Stimulated activated CD4-positive, alpha-beta T cell treated with anti-CD3 and anti-CD28 coated beads, Interleukin-12 subunit alpha, Interleukin-12 subunit beta, amount 100 ng/mL, for 4 hours (primary cell): ENCODE measurements at regions not wholly inside any gene's neighbourhood (a gene's known extent, or its start where the extent isn't known, plus 50 kb on each side); places are given as distances from the start of the nearest gene placed in this dataset.
"Not testable (repeated sequence)": the region's sequence is repeated elsewhere in the genome, so short reads cannot be mapped to it uniquely, and the experiment has no call there.

ENCODE experiments used
- DNase-seq: peaks from one replicate; pipeline ENCODE4 v3.0.0-alpha.2; 2020

DNA sequence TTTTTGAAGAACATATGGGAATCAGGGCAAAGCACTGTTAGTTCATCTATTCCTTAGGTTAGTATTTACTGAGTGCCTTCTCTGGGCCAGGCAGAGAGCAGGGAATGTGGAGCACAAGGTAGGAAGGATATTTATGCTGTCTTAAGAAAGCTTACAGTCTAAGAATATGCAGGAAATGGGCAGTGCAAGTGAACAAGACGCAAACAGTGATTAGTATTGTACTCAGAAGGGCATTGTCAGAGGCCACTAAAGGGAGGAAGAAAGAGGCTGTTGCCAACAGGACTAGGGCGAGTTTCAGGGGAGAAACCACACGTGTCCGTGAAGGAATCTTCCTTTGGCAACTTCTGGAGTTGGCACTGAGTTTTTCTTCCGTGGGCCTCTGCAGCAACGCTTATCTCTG, 552.8 kb upstream of the COBL start:
- DNase-seq: no peak

DNA sequence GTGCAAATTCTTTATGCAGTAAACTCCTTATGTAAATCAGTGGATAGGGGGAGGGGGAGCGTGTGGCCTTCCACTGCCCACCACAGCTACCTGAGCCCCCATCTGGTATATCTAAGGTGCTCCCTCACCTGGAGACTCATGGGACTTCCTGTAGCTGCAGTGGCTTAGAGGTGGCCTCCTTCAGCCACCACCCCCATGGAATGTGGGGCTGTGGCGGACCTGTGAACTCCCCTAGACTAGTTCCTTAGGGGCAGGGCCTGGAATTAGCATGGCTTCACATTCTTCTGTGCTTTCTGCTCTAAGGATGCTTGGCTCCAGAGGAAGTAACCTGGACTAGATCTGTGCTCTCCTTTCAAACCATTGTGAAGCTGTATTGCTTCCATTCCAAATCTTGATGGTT, 550.5 kb upstream of the COBL start:
- no peak for DNase-seq

DNA sequence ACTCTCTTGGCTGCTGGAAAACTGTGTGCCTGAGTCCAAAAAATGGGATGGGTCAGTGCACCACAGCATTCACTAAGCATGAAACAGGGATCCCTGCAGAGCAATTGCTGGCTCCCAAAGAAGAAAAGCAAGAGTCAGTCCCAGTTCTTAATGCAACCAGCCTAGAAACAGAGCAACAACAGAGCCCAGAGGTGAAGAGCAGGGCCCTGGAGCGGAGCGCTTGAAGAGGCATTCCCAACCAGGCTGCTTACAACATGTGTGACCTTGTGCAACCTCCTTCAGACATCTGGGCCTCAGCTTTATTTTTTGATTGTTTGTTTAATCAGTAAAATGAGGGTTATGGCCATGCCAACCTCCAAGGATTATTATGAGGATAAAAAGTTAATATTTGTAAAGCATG, 543.7 kb upstream of the COBL start:
- DNase-seq: no peak

DNA sequence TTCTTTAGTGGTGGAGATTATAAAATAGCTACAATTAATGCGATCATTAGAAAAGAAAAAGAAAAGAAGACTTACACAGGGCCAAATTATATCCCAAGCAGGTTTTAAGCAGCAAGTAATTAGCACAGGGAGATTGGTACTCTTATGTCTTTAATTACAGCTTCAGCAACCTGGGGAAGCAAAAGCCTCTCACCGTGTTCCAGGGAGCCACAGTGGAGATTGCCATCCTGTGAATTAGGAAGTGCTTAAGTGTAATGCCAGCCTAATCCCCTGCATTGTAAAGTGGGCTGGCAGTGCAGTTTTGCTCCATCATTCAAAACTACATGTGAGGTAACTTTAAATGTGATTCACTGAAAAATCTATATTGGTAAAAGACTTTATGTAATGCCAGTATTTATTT, 533.5 kb upstream of the COBL start:
- DNase-seq: no peak

DNA sequence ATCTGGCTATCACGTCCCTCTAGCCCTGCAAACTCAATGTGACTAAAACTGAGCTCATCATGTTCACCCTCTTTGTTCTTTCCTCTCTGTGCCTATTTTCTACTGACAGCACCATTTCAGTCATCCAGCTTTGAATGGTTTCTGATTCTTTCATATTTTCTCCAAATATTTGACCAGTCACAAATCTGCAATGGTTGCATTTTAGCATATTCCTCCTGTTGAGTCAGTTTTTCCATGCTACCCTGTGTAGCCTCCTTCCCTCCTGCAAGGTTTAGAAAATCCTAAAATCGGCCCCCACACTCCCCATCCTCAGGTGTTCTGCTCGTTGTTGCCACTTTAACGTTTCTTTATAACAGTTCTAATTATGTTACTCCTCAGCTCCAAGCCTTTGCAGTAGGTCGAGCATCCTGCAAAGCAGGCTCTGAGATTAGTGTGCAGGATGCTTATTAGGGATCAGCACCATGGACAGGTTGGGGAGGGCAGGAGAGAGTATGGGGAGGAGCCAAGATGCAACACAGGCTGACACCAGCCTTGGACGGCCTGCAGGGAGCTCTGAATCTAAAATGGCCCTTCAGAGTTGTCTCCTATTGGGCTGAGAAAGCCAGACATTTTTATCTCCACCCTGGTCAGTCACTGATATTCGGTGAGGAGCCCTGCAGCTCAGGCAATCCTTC, 531.0 kb upstream of the COBL start:
- DNase-seq: no peak

DNA sequence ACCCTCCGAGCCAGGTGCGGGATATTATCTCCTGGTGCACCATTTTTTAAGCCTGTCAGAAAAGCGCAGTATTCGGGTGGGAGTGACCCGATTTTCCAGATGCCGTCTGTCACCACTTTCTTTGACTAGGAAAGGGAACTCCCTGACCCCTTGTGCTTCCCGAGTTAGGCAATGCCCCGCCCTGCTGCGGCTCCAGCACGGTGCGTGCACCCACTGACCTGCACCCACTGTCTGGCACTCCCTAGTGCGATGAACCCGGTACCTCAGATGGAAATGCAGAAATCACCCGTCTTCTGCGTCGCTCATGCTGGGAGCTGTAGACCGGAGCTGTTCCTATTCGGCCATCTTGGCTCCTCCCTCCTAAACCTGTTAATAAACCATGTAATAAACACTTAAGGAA, 522.5 kb upstream of the COBL start:
- not testable (repeated sequence) for DNase-seq

DNA sequence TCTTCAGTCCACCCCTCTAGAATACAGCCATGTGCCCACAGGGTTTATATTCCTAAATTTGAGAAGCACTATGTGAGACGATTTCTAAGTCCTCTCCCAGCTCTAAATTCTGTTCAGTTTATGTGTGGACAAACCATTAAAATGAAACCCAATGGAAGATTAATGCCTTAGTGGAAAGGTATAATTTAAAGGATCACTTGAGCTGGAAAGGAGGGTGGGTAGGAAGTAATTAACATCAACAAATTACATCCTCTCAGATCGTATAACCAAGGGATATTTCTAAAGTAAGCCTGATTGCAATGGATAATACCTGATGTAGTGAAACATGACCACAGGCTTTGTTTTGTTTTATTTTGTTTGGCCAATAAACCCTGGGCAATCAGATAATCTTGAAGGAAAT, 511.0 kb upstream of the COBL start:
- DNase-seq: no peak

DNA sequence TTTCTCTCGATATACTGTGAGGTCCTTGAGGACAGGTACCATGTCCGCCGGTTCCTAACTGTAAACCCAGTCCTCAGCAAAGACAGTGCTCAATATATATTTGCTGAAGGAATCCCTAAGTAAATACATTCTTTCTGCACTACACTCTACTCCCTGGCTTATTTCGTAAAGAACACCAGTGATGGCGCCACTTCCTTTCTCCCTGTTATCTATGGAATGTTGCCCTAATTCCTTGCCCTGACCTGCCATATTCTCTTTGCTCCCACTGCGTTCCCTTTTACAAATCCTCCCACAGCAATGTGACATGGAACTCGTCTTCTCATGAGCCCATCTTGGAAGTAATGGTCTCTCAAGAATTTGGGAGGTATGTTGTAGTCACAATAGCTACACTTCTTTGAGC, 507.4 kb upstream of the COBL start:
- no peak for DNase-seq

DNA sequence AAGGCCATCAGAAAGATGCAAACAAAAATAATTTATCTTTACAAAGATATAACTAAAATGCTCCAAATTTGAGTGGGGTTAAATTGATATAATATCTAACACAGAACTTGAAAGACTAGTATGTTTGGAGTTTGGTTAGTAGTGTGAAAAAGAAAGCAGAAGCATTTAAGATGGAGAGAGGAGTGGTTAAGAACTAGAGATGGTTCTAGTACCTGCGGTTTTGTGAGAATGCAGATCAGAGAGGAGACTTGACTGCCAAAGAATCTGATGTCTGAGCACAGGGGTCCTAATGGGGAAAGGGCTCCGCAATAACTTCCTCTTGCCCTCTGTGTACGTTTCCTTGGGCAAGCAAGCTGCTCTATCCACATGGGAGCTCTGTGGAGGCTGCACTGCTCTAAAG, 506.8 kb upstream of the COBL start:
- no peak for DNase-seq

DNA sequence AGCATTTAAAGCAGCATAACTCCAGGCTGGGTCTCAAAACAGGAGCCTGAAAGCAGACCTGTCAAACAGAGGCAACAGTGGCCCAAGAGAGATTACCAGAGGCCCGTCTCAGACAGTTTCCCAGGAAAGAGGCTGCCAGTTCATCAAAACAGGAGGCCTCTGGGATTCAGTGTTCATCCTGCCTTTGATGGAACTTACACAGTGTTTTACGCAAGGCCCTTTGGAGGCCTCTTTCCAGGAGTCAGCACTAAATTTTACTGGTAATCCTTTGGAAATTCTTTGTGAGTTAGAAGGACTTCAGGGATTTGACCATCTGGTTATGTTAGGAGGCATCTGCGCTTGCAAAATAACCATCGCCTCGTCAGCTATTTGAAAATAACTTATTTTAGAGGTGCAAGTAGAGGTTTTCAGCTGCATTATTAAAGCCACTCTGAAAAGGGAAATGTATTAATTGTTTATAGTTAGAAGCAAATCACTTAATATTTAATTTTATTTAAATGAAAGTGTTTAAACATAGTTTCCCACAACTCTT, 501.2 kb upstream of the COBL start:
- no peak for DNase-seq

DNA sequence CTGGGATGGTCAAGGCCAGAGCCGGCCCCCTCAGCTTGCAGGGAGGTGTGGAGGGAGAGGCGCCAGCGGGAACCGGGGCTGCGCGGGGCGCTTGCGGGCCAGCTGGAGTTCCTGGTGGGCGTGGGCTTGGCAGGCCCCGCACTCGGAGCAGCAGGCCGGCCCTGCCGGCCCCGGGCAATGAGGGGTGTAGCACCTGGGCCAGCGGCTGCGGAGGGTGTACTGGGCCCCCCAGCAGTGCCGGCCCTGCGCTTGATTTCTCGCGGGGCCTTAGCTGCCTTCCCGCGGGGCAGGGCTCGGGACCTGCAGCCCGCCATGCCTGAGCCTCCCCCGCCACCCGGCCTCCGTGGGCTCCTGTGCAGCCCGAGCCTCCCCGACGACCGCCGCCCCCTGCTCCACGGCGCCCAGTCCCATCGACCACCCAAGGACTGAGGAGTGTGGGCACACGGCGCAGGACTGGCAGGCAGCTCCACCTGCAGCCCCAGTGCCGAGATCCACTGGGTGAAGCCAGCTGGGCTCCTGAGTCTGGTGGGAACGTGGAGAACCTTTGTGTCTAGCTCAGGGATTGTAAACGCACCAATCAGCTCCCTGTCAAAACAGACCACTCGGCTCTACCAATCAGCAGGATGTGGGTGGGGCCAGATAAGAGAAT, 489.3 kb upstream of the COBL start:
- not testable (repeated sequence) for DNase-seq

DNA sequence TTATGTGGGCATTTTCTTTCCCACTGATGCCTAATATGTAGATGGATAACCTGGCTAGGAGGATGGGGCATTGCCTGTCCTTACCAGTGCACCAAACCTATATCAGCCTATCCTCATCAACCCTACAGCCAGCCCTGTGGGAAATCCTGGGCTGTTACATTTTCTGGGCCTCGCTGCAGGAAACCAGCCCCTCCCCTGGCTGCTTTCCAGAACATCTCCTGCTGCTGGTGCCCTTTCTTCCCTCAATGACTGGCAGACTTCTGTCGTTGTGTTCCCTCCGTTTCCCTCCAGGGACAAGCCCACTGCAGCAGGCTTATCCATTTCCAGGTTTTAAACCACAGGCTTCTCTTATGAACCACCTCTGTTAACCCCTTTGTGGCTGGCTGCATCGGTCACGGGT, 486.1 kb upstream of the COBL start:
- DNase-seq: no peak

DNA sequence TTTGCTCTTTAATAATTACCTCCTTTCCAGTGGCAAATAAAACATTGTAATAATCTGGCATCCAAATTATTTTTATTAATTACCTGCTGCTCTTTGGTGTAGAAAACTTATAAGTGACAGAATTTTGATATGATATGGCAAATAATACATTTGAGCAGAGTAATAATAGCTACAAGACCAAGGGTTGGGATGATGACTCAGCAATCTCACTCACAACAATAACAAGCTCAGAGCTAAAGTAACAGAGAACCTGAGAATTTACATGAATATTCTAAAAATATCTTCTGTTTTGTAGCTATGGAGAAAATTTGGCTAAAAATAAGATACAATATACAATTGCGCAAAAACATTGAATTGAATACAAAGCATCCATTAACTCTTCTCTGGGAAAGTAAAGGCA, 480.8 kb upstream of the COBL start:
- no peak for DNase-seq

DNA sequence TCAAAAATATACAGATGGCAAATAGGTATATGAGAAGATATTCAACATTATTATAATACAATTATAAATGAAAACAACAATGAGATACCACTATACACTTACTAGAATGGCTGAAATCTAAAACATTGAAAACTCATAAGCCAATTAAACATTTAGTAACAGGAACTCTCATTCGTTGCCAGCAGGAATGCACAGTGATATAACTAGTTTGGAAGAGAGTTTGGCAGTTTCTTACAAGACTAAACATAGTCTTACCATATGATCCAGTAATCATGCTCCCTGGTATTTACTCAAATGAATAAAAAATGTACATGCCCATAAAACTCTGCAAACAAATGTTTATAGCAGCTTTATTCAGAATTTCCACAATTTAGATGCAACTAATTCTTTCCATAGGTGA, 476.2 kb upstream of the COBL start:
- DNase-seq: no peak

DNA sequence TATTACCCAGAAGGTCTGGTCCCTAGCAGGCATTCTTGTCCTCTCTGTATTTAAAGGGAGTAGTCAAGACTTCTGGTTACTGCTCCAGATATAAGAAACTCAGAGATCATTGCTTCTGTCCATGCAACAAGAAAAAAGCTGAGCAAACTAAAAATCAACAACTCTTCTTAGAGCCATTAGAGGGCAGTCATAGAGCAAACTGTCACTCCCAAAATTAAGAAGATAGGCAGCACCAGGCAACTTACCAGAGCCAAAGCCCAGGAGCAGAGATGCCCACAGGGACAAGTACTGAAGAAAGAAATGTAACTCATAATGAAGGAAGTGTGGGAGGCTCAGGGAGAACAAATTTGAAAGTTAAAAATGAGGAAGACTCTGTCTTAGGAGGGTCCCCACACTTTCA, 472.9 kb upstream of the COBL start:
- no peak for DNase-seq

DNA sequence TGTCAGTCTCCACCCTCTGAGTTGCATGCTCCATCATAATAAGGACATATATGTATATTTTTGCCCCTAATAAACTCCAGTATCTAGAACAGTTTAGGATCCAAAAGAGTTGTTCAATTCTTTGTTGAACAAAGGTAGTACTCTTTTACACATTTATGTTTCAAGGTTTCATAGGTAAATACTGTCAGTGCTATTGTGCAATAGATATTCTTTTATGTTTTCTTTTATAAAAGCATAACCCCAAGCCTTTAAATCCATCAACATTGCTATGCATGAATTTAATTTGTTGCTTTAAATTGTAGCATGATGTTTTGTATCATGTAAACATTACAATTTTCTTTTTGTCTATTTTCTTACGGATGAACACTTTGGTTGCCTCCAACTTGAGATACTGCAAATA, 469.7 kb upstream of the COBL start:
- no peak for DNase-seq

DNA sequence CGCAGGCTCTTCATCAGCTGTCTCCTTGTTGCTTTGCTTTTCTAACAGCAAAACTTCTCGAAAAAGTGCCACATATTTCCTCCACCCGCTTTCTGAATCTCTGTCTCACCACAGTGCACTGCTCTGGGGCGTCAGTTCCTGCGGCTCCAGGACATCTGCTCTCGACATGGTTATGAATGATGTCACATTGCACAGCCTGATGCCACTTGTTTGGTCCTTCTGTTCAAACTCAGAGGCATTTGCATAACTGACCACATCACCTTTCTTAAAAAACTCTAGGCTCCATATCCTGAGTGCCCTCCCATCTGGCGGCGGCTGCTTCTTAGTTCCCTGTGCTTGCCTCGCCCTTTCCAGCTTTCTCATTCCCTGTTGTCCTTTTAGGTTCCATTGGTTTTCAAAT, 469.3 kb upstream of the COBL start:
- DNase-seq: no peak

DNA sequence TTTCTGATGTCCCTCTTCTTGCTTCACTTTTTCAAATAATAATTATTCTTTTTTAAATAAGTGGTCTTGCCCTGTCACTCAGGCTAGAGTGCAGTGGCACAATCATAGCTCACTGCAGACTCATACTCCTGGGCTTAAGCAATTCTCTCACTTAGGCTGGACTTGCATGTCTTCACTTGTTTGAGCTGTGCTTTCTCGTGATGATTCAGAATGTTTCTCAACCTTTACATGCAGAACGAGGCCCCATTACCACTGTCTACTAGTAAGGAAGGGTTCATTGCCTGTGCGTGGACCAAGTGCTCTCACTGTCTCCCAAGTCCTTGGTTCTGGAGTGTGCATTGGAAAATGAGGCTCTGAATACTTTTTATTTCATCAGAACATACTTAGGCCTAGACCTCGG, 468.6 kb upstream of the COBL start:
- no peak for DNase-seq

DNA sequence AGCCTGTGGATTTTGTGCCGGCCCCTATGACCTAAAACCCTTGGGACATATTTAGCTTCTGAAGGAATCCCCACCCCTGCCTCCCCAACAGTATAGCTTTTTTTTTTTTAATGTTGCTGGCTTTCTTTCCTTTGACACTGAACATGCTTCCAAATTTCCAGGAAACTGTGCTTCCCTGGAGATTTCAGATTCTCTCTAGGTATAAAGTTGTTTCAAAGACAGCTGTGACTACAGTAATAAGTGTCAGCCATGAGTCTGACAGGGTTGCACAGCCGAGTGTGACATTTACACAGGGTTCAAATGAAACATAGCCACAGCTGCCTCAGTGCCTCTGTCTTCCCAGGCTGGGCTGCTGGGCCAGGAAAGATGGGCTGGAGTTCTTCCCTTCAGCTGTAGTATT, 466.6 kb upstream of the COBL start:
- DNase-seq: no peak

DNA sequence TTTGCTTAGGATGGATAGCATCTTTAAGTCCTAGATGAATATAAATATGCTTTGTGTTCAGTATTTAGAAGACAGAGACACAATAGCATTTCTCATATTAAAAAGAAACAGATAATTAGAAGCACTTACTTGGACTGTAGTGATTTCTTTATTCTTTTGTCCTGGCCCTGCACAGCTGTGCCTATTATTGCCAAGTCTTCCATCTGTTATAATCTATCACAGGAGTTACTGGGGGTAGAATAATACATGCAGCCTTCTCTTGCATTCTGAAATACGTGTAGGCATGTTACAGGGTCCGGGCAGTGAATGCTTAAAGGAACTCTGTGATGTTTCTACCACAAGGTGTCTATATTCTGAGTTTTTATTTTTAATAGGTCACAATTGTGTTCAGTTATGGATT, 461.5 kb upstream of the COBL start:
- no peak for DNase-seq

DNA sequence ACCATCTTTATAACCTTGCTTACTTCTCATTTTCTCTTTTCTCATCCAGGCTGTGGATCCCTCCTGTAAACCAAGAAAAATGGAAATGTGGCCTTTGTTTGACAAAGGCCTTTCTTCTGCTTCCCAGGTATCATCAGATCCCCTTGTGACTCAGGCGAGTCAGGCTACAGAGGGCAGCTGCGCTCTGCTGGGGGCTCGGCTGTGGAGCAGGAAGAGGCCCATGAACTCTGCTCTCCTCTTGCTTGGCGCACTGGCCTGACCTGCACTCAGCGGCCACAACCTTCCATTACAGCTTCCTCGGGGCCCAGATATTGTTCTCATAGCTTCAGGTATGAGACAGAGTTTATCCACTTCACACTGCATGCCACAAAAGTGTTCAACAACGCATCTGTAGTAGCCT, 457.6 kb upstream of the COBL start:
- no peak for DNase-seq

DNA sequence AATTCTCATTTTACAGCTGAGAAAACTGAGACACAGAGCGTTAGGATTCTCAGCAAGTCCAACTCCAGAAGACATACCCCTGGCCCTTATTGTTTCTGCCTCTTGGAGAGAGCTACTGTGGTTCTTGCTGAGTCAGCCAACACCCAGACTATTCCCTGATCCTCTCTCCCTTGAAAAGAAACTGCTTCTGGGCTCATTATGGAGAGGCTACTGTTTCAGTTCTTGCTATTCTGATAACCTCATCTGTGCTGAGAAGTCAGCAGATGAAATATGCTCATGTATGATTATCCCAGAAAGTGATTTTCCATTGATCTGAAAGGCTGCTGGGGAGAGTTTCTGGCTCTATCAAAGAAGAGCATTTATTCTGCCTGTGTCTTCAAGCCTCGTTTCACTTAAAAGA, 455.6 kb upstream of the COBL start:
- DNase-seq: no peak

DNA sequence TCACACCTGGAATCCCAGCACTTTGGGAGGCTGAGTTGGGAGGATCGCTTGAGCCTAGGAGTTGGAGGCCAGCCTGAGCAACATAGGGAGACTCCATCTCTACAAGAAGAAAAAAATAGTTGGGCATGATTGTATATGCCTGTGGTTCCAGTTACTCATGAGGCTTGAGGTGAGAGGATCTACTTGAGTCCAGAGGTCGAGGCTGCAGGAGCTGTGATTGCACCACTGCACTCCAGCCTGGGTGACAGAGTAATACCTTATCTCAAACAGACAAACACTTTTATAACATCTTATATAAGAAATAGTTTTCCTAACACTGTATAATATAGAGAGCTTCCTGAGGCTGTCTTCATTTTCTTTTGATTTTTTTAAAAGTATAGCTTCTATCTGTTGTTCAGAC, 448.4 kb upstream of the COBL start:
- no peak for DNase-seq

DNA sequence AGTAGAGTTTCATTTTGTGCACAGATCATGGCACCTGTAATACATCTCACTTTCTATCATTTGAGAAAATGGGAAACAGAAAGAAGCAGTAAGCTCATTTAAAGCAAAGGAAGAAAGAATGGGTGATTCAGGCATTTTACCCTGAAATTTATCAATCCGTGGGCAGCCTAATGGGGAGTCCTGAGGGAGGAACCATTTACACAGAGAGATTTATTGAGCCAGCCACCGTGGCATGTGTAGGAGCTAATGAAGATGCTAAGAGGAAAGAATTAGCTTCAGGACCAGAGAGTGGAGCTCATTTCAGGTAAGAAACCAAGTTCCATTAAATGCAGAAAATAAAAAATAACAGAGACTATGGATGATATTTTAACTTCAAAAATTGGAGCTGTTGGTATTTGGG, 443.4 kb upstream of the COBL start:
- no peak for DNase-seq

DNA sequence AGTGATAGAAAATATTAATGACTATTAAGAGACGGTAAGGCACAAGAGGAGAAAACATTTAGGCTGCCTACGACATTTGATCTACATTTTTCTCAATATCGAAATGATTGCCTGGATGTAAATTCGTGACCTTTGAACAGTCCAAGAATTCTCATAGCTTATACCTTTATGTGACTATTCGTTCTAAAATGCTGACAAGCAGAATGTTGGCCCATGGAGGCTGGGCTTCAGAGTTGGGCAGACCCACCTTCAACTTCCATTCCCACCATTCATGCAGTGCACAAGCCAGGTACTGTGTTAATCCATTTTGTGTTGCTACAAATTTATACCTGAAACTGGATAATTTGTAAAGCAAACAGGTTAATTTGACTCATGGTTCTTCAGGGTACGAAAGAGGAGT, 441.4 kb upstream of the COBL start:
- no peak for DNase-seq
